ENCODE measurements at regions not wholly inside any gene's neighbourhood (a gene's known extent, or its start where the extent isn't known, plus 50 kb on each side); places are given as distances from the start of the nearest gene placed in this dataset.

DNA sequence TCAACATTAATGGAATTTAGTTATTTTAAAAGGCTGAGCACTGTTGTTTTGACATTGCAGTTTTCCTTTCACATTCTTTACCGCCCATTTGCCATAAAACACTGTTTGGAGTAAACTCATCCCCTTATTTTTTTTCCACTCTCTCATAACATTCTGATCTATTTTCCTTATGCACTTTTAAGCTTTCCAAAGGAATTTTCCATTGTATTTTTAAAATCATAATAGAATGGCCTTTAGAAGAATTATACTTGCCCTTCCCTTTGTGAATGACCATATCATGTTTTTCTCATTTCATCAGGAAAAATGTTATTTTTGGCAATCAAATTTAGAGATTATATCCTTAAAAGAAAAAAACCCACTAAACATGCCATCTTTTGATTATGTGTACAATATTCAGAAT is 1074.2 kb downstream of the STIM2 start:
- H3K4me3 ChIP-seq (ENCODE audit: low read length in 3 of 3): no peak overlapping the region
- DNase-seq (no peak), FAIRE-seq (no peak)
- no peaks in the 10 kb centered on the region for H3K9me3 ChIP-seq (ENCODE audit: control insufficient read depth in 2 of 3, insufficient read depth in 1 of 3, low read length in 3 of 3)
- H3K4me1 ChIP-seq (ENCODE audit: control insufficient read depth in 2 of 3, insufficient read depth in 2 of 3, low read depth in 1 of 3, low read length in 3 of 3): no peaks in the 10 kb centered on the region
- H3K27ac ChIP-seq (ENCODE audit: low read depth in 2 of 2, low read length in 2 of 2): no peak overlapping the region
- no peaks in the 10 kb centered on the region for H3K27me3 ChIP-seq (ENCODE audit: control insufficient read depth, insufficient read depth, low read length)
- intact Hi-C loops (cut with DNase I): no loop called here
- H3K36me3 ChIP-seq (ENCODE audit: control insufficient read depth in 2 of 3, insufficient read depth in 3 of 3, low read length in 3 of 3): no peaks in the 10 kb centered on the region
- no peak overlapping the region for H3K9ac ChIP-seq (ENCODE audit: low read length in 3 of 3)
- TF ChIP-seq CTCF (IDR thresholded peaks at IDR 0.05; ENCODE audit: borderline replicate concordance, extremely low read depth, insufficient read depth): no peak

DNA sequence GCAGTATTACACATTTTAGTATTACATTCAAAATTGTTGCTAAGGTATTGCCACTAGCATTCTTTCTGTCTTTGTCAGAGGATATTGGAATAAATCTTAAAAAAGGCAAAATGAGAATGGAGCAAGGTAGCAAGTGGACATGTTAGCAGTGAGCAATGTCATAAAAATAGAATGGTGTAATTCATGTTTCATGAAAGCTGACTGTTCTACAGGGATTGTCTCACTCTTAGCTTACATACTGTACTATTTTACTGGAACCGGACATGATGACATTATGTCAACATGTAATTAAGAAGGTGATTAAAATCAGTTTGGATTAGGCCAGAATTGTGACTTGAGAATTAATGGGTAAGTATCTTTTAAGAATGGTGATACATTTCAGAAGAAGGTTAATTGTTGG is 1086.2 kb downstream of the STIM2 start:
- DNase-seq (no peak), FAIRE-seq (no peak)
- no peaks in the 10 kb centered on the region for H3K4me1 ChIP-seq (ENCODE audit: control insufficient read depth in 2 of 3, insufficient read depth in 2 of 3, low read depth in 1 of 3, low read length in 3 of 3)
- no peaks in the 10 kb centered on the region for H3K36me3 ChIP-seq (ENCODE audit: control insufficient read depth in 2 of 3, insufficient read depth in 3 of 3, low read length in 3 of 3)
- no peak overlapping the region for H3K9ac ChIP-seq (ENCODE audit: low read length in 3 of 3)
- H3K9me3 ChIP-seq (ENCODE audit: control insufficient read depth in 2 of 3, insufficient read depth in 1 of 3, low read length in 3 of 3): no peaks in the 10 kb centered on the region
- H3K4me3 ChIP-seq (ENCODE audit: low read length in 3 of 3): no peak overlapping the region
- no peaks in the 10 kb centered on the region for H3K27me3 ChIP-seq (ENCODE audit: control insufficient read depth, insufficient read depth, low read length)
- H3K27ac ChIP-seq (ENCODE audit: low read depth in 2 of 2, low read length in 2 of 2): no peak overlapping the region
- no peak for TF ChIP-seq CTCF (IDR thresholded peaks at IDR 0.05; ENCODE audit: borderline replicate concordance, extremely low read depth, insufficient read depth)
- intact Hi-C loops (cut with DNase I): no loop called here

DNA sequence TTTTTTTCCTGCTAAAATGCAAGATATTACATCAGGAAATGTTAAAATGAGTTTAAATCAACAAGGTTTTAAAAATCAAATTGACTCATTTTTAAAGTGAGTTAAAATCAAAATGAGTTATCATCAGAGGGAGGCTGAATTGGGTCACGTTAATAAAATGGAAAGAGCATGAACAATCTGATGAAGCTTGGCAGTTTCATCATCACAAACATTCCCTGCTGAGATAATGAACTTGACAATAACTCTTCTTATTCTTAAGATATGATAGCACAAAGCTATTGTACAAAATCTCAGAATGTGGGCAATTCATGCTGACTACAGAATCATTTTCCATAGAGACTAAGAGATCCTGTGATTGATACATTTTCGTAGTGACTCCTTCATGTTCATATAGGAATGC is 1086.7 kb downstream of the STIM2 start:
- intact Hi-C loops (cut with DNase I): no loop called here
- DNase-seq (no peak), FAIRE-seq (no peak)
- Histone ChIP-seq H3K9me3 (ENCODE audit: control insufficient read depth in 2 of 3, insufficient read depth in 1 of 3, low read length in 3 of 3) (no peaks in the 10 kb centered on the region), H3K9ac (ENCODE audit: low read length in 3 of 3) (no peak overlapping the region), H3K27me3 (ENCODE audit: control insufficient read depth, insufficient read depth, low read length) (no peaks in the 10 kb centered on the region), H3K27ac (ENCODE audit: low read depth in 2 of 2, low read length in 2 of 2) (no peak overlapping the region), H3K4me3 (ENCODE audit: low read length in 3 of 3) (no peak overlapping the region), H3K36me3 (ENCODE audit: control insufficient read depth in 2 of 3, insufficient read depth in 3 of 3, low read length in 3 of 3) (no peaks in the 10 kb centered on the region), H3K4me1 (ENCODE audit: control insufficient read depth in 2 of 3, insufficient read depth in 2 of 3, low read depth in 1 of 3, low read length in 3 of 3) (no peaks in the 10 kb centered on the region)
- no peak for TF ChIP-seq CTCF (IDR thresholded peaks at IDR 0.05; ENCODE audit: borderline replicate concordance, extremely low read depth, insufficient read depth)

DNA sequence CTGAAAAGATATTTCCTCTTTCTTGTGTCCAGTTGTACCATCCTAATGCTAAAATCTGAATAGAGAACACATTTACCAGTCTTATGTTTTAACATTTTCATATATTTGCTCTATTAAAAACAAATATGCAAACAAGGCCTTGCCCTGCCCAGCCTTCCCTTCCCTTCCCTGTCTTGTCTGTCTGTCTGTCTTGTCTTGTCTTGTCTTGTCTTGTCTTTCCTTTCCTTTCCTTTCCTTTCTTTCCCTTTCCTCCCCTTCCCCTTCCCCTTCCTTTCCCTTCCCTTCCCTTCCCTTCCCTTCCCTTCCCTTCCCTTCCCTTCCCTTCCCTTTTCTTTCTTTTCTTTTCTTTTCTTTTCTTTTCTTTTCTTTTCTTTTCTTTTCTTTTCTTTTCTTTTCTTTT is 1103.5 kb downstream of the STIM2 start:
- H3K9ac ChIP-seq (ENCODE audit: low read length in 3 of 3): no peak overlapping the region
- H3K27me3 ChIP-seq (ENCODE audit: control insufficient read depth, insufficient read depth, low read length): no peaks in the 10 kb centered on the region
- no peaks in the 10 kb centered on the region for H3K4me1 ChIP-seq (ENCODE audit: control insufficient read depth in 2 of 3, insufficient read depth in 2 of 3, low read depth in 1 of 3, low read length in 3 of 3)
- FAIRE-seq: no peak
- H3K36me3 ChIP-seq (ENCODE audit: control insufficient read depth in 2 of 3, insufficient read depth in 3 of 3, low read length in 3 of 3): no peaks in the 10 kb centered on the region
- no peak overlapping the region for H3K4me3 ChIP-seq (ENCODE audit: low read length in 3 of 3)
- no peak for DNase-seq
- H3K27ac ChIP-seq (ENCODE audit: low read depth in 2 of 2, low read length in 2 of 2): no peak overlapping the region
- H3K9me3 ChIP-seq (ENCODE audit: control insufficient read depth in 2 of 3, insufficient read depth in 1 of 3, low read length in 3 of 3): no peaks in the 10 kb centered on the region
- intact Hi-C loops (cut with DNase I): no loop called here
- TF ChIP-seq CTCF (IDR thresholded peaks at IDR 0.05; ENCODE audit: borderline replicate concordance, extremely low read depth, insufficient read depth): no peak
